A549 (cell line): ENCODE measurements at regions not wholly inside any gene's neighbourhood (a gene's known extent, or its start where the extent isn't known, plus 50 kb on each side); places are given as distances from the start of the nearest gene placed in this dataset.

Source experiments
- ATAC-seq, 2 experiments: fragments of 200-7000 bp in 1 of 2; fragments of >200 bp in 1 of 2; cut with Nextera tagmentation in 1 of 2; cut with Tn5 transposase in 1 of 2; 3 replicates each; pipeline versions ENCODE4 v1.8.0 to v1.9.1; 2018 to 2020; ENCODE audit warnings: mild to moderate bottlenecking in 1 of 2, moderate library complexity in 1 of 2
- CTCF ChIA-PET: fragments of 300-600 bp; sonication (Branson Sonifier 250); formaldehyde crosslinking; extraction: SDS; loops from one replicate; lab custom pipeline; 2021; ENCODE audit warnings: antibody characterized with exemption, inconsistent platforms; lab: Yijun Ruan, JAX
- POLR2A ChIA-PET: fragments of 350-600 bp; formaldehyde crosslinking; extraction: SDS; loops from one replicate; lab custom pipeline; 2021; ENCODE audit warnings: antibody characterized with exemption, inconsistent platforms; lab: Yijun Ruan, JAX
- DNase-seq, 2 experiments: peaks; one replicate each; pipeline versions ENCODE4 v3.0.0 to v3.0.0-alpha.2; 2011 to 2016; ENCODE audit warnings: low read depth in 1 of 2, low spot score in 1 of 2
- FAIRE-seq: peaks from 2 replicates; lab custom pipeline; 2011; peaks lifted over from hg19 to GRCh38; lab: Jason Lieb, UNC
- H3K27ac ChIP-seq, 2 experiments: fragments of >200 bp; sonication (Bioruptor Twin); formaldehyde crosslinking; 3 replicates each; pipeline ENCODE4 v1.5.1; 2016 to 2017
- H3K4me1 ChIP-seq: fragments of >200 bp; sonication (Bioruptor Twin); formaldehyde crosslinking; 3 replicates; pipeline ENCODE4 v1.6.1; 2016
- H3K4me2 ChIP-seq: fragments of >200 bp; sonication (Bioruptor Twin); formaldehyde crosslinking; 3 replicates; pipeline ENCODE4 v1.6.1; 2016
- H3K4me3 ChIP-seq: fragments of >200 bp; sonication (Bioruptor Twin); formaldehyde crosslinking; 3 replicates; pipeline ENCODE4 v1.5.1; 2016
- H3K9me3 ChIP-seq: fragments of >200 bp; sonication (Bioruptor Twin); formaldehyde crosslinking; 3 replicates; pipeline ENCODE4 v1.6.1; 2016
- CHD4 ChIP-seq: fragments of 200-600 bp; sonication (generic); IDR thresholded peaks from 2 replicates; pipeline ENCODE4 v1.6.1; 2016; ENCODE audit warnings: antibody characterized with exemption, mild to moderate bottlenecking, borderline replicate concordance
- EHF ChIP-seq: fragments of 250-450 bp; sonication (Bioruptor Pico); IDR thresholded peaks from 2 replicates; pipeline ENCODE4 v1.5.0; 2020; ENCODE audit warnings: mild to moderate bottlenecking
- FOSL2 ChIP-seq, 2 experiments: fragments of 450-650 bp in 1 of 2; fragments of >200 bp in 1 of 2; sonication (Bioruptor Twin) in 1 of 2; formaldehyde crosslinking; IDR thresholded peaks; 2 replicates each; pipeline versions ENCODE4 v1.5.0 to v1.6.1; 2016 to 2020; ENCODE audit warnings: mild to moderate bottlenecking in 1 of 2, moderate library complexity in 1 of 2
- GATA3 ChIP-seq: IDR thresholded peaks from 2 replicates; pipeline ENCODE4 v1.6.1; 2012; ENCODE audit warnings: borderline replicate concordance
- HDAC2 ChIP-seq: fragments of 200-600 bp; sonication (generic); IDR thresholded peaks from 2 replicates; pipeline ENCODE4 v1.6.1; 2016
- HOXA7 ChIP-seq: fragments of 250-450 bp; sonication (Bioruptor Pico); IDR thresholded peaks from 2 replicates; pipeline ENCODE4 v1.5.0; 2020; ENCODE audit warnings: mild to moderate bottlenecking, moderate library complexity
- MAFK ChIP-seq: fragments of 450-650 bp; IDR thresholded peaks from 2 replicates; pipeline ENCODE4 v1.6.1; 2014; ENCODE audit not compliant: partially characterized antibody
- MAX ChIP-seq: IDR thresholded peaks from 2 replicates; pipeline ENCODE4 v1.6.1; 2012
- NPAS2 ChIP-seq: fragments of 250-450 bp; sonication (Bioruptor Pico); IDR thresholded peaks from 2 replicates; pipeline ENCODE4 v1.8.0; 2022; ENCODE audit warnings: mild to moderate bottlenecking, moderate library complexity, borderline replicate concordance
- RAD21 ChIP-seq, 2 experiments: fragments of >200 bp in 1 of 2; sonication (Bioruptor Twin) in 1 of 2; formaldehyde crosslinking in 1 of 2; IDR thresholded peaks in 1 of 2; conservative IDR thresholded peaks in 1 of 2; 2 replicates in 1 of 2; 3 replicates in 1 of 2; pipeline ENCODE4 v1.6.1; 2012 to 2018; ENCODE audit warnings: inconsistent platforms in 1 of 2
- RNF2 ChIP-seq: fragments of 200-600 bp; sonication (generic); IDR thresholded peaks from 2 replicates; pipeline ENCODE4 v1.6.1; 2016; ENCODE audit warnings: low read depth, mild to moderate bottlenecking, antibody characterized with exemption, moderate library complexity, borderline replicate concordance
- SMC3 ChIP-seq: fragments of >200 bp; sonication (Bioruptor Twin); formaldehyde crosslinking; IDR thresholded peaks from 3 replicates; pipeline ENCODE4 v1.6.1; 2018; ENCODE audit warnings: inconsistent platforms
- TFCP2L1 ChIP-seq: fragments of 250-450 bp; sonication (Bioruptor Pico); IDR thresholded peaks from 2 replicates; pipeline ENCODE4 v1.5.0; 2021; ENCODE audit warnings: mild to moderate bottlenecking
- ZC3H11A ChIP-seq: fragments of 450-650 bp; IDR thresholded peaks from 2 replicates; pipeline ENCODE4 v1.6.1; 2014; ENCODE audit warnings: antibody characterized with exemption, mild to moderate bottlenecking
- ZSCAN20 ChIP-seq: fragments of 250-450 bp; sonication (Bioruptor Pico); IDR thresholded peaks from 2 replicates; pipeline ENCODE4 v1.8.0; 2022; ENCODE audit warnings: mild to moderate bottlenecking, moderate library complexity
- WGBS: methylation state at CpG from one replicate; pipeline ENCODE4 v1.1.6; 2017; ENCODE audit errors: missing lambda C conversion rate; 5-methylcytosine and 5-hydroxymethylcytosine counted together
- TF ChIP-seq, protein P1 (sequence below): fragments of >200 bp; sonication (Bioruptor Twin); formaldehyde crosslinking; IDR thresholded peaks from 3 replicates; pipeline ENCODE4 v1.5.1; 2016
- TF ChIP-seq, protein P2 (sequence below): fragments of 450-650 bp; IDR thresholded peaks from 2 replicates; pipeline ENCODE4 v1.6.1; 2014; ENCODE audit warnings: antibody characterized with exemption
- TF ChIP-seq, protein P3 (sequence below): fragments of 250-450 bp; sonication (Bioruptor Pico); IDR thresholded peaks from 2 replicates; pipeline ENCODE4 v1.5.0; 2020; ENCODE audit warnings: low read depth, mild to moderate bottlenecking, moderate library complexity

DNA sequence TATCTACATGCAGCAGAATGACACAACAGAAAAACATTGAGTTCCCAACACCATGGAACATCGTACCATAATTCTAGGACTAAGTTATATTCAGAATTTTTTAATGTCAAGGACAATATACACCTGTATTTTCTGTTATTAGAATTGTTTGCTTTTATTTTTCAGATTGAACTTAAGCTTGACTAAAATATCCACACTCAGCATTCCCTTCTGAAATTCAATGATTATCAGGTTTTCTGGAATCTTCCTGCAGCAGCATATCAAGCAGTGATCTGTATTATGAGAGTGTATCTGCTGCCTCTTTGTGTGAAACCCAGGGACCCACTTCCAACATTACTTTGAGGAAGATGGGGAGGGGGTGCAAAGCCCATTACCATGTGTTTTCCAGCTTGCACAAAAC is 578.6 kb upstream of the JAG1 start:
- Histone ChIP-seq H3K4me2 (no peak overlapping the region), H3K4me3 (no peak overlapping the region), H3K4me1 (no peaks in the 10 kb centered on the region), H3K27ac (no peak overlapping the region)
- ChIA-PET POLR2A (no interaction called here), CTCF (interaction anchor here (0.6 to 1.5 kb wide), 4 partner anchors 10 to 1635 kb away, joined by 3 to 4 read pairs (median 4); no protein-coding TSS in a partner anchor)
- DNase-seq (no peak), FAIRE-seq (no peak), ATAC-seq (no peak)
- whole genome bisulfite sequencing, result 74% methylated on average over 1 of the region's 1 CpG
- TF ChIP-seq HDAC2 (no peak), FOSL2 (IDR thresholded peaks at IDR 0.05) (no peak), FOSL2 (CRISPR knock-in tag; IDR thresholded peaks at IDR 0.05) (no peak), RAD21 (conservative IDR thresholded peaks at IDR 0.05 in 1 of 2, IDR thresholded peaks at IDR 0.05 in 1 of 2) (no peak), ZC3H11A (no peak), TFCP2L1 (CRISPR knock-in tag) (no peak), MAFK (peak; percentile 62)
- TF ChIP-seq, protein P1, sequence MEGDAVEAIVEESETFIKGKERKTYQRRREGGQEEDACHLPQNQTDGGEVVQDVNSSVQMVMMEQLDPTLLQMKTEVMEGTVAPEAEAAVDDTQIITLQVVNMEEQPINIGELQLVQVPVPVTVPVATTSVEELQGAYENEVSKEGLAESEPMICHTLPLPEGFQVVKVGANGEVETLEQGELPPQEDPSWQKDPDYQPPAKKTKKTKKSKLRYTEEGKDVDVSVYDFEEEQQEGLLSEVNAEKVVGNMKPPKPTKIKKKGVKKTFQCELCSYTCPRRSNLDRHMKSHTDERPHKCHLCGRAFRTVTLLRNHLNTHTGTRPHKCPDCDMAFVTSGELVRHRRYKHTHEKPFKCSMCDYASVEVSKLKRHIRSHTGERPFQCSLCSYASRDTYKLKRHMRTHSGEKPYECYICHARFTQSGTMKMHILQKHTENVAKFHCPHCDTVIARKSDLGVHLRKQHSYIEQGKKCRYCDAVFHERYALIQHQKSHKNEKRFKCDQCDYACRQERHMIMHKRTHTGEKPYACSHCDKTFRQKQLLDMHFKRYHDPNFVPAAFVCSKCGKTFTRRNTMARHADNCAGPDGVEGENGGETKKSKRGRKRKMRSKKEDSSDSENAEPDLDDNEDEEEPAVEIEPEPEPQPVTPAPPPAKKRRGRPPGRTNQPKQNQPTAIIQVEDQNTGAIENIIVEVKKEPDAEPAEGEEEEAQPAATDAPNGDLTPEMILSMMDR, result no peak
- TF ChIP-seq, all 56 proteins: peak for 1
- H3K9me3 ChIP-seq, result peaks cover 25% of the 10 kb centered on the region

GRCh38 chr20:11255455-11255854 is 581.7 kb upstream of the JAG1 start:
- DNase-seq, result no peak
- Histone ChIP-seq H3K4me2 (no peak overlapping the region), H3K27ac (no peak overlapping the region), H3K9me3 (peaks cover 30% of the 10 kb centered on the region), H3K4me3 (no peak overlapping the region), H3K4me1 (no peaks in the 10 kb centered on the region)
- ChIA-PET POLR2A (no interaction called here), CTCF (no interaction called here)
- no peak for ATAC-seq
- FAIRE-seq, result peak; percentile 32
- TF ChIP-seq MAFK, result peak; percentile 83
- TF ChIP-seq GATA3, result no peak
- WGBS, result 81% methylated on average over 1 of the region's 1 CpG

DNA sequence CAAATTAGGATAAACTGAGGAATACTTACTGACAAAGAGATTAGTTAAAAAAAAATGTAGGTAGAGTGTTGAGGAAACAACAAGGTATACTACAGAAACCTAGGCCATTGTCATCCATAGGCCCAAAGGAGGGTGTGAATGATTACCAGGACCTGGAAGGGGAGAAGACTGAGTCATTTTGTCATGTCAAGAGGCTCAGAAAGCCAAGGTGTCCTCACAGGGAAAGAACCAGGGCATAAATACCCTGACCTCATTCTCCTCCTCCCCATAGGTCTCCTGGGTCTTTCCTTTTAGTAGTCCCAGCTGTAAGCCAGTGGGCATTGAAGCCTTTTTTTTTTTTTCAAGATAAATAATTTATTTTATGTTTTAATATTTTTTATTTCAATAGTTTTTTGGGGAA is 582.1 kb upstream of the JAG1 start:
- Histone ChIP-seq H3K4me1 (no peaks in the 10 kb centered on the region), H3K4me3 (no peak overlapping the region), H3K4me2 (no peak overlapping the region), H3K9me3 (peaks cover 30% of the 10 kb centered on the region), H3K27ac (no peak overlapping the region)
- FAIRE-seq, result no peak
- DNase-seq, result no peak
- TF ChIP-seq SMC3, result no peak
- TF ChIP-seq, protein P2, sequence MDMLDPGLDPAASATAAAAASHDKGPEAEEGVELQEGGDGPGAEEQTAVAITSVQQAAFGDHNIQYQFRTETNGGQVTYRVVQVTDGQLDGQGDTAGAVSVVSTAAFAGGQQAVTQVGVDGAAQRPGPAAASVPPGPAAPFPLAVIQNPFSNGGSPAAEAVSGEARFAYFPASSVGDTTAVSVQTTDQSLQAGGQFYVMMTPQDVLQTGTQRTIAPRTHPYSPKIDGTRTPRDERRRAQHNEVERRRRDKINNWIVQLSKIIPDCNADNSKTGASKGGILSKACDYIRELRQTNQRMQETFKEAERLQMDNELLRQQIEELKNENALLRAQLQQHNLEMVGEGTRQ, result no peak
- no peak for TF ChIP-seq CHD4
- no peak for TF ChIP-seq HOXA7 (CRISPR knock-in tag)
- no peak for TF ChIP-seq NPAS2 (CRISPR knock-in tag)
- no peak for TF ChIP-seq MAX
- no peak for TF ChIP-seq GATA3
- no peak for TF ChIP-seq RNF2
- TF ChIP-seq ZSCAN20 (CRISPR knock-in tag), result no peak
- no peak for TF ChIP-seq EHF (CRISPR knock-in tag)
- TF ChIP-seq, protein P3, sequence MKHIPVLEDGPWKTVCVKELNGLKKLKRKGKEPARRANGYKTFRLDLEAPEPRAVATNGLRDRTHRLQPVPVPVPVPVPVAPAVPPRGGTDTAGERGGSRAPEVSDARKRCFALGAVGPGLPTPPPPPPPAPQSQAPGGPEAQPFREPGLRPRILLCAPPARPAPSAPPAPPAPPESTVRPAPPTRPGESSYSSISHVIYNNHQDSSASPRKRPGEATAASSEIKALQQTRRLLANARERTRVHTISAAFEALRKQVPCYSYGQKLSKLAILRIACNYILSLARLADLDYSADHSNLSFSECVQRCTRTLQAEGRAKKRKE (CRISPR knock-in tag), result no peak
- ChIA-PET POLR2A (no interaction called here), CTCF (no interaction called here)
- no peak for ATAC-seq
